Ishikawa (cell line): ENCODE measurements at regions not wholly inside any gene's neighbourhood (a gene's known extent, or its start where the extent isn't known, plus 50 kb on each side); places are given as distances from the start of the nearest gene placed in this dataset.

Experiments used
- EP300 ChIP-seq: IDR thresholded peaks from 2 replicates; pipeline ENCODE4 v1.6.1; 2012; ENCODE audit warnings: borderline replicate concordance
- FOXM1 ChIP-seq: IDR thresholded peaks from 2 replicates; pipeline ENCODE4 v1.6.1; 2012; ENCODE audit warnings: low read depth, borderline replicate concordance
- NFIC ChIP-seq: IDR thresholded peaks from 2 replicates; pipeline ENCODE4 v1.6.1; 2012
- ZBTB7A ChIP-seq: IDR thresholded peaks from 2 replicates; pipeline ENCODE4 v1.6.1; 2012; ENCODE audit warnings: low read depth

DNA sequence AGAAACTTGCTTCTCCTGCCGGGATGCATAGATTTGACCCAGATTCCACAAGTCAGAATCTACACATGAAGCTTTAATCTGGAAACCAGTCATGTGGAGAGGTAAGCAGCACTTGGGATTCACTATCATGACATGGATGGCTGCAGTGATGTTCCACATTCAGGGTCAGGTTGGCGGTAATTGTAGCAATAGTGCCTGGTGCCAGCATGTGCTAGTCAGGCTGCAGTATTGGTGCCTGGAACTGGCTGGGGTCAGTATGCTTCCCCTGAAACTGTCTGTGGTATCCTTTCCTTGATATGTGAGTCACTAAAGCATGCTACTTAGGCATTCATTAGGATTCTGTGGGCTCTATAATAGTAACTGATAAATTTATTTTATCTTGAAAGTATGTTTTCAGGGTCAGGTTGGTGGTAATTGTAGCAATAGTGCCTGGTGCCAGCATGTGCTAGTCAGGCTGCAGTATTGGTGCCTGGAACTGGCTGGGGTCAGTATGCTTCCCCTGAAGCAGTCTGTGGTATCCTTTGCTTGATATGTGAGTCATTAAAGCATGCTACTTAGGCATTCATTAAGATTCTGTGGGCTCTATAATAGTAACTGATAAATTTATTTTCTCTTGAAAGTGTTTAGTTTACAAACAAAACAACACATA, 1439.2 kb downstream of the ZPLD1 start:
- TF ChIP-seq NFIC (no peak), FOXM1 (no peak), ZBTB7A (no peak), EP300 (no peak)
